Activated T-cell treated with anti-CD3 and anti-CD28 coated beads, Interleukin-2, amount 50 U/mL, for 48 hours (primary cell): ENCODE measurements at regions not wholly inside any gene's neighbourhood (a gene's known extent, or its start where the extent isn't known, plus 50 kb on each side); places are given as distances from the start of the nearest gene placed in this dataset.
A peak's percentile ranks its signal among the peaks of the same experiment; 100 is the strongest.

Experiments used
- DNase-seq, 2 experiments: peaks; one replicate each; pipeline ENCODE4 v3.0.0-alpha.2; 2020

GRCh38 chr17:83144421-83145357 is 65.3 kb downstream of the METRNL start:
- DNase-seq = peak in 1 of 2 experiments; percentile 9

GRCh38 chr17:83145358-83145738 is 65.9 kb downstream of the METRNL start:
- DNase-seq = peak in 1 of 2 experiments; percentile 4

- DNase-seq = peak in 1 of 2 experiments; percentile 5
Measured at GRCh38 chr17:83145831-83146230, 66.4 kb downstream of the METRNL start.

- peak in 1 of 2 experiments; percentile 4 for DNase-seq
Measured at GRCh38 chr17:83146347-83146746, 66.9 kb downstream of the METRNL start.

- no peak for DNase-seq
Measured at GRCh38 chr17:83147280-83147679, 67.9 kb downstream of the METRNL start.

- DNase-seq = peak in 1 of 2 experiments; percentile 7
Measured at GRCh38 chr17:83148317-83149028, 69.1 kb downstream of the METRNL start.

GRCh38 chr17:83149029-83149725 is 69.8 kb downstream of the METRNL start:
- DNase-seq = peak in 1 of 2 experiments; percentile 4

GRCh38 chr17:83149761-83150251 is 70.4 kb downstream of the METRNL start:
- peak in 1 of 2 experiments; percentile 9 for DNase-seq

DNA sequence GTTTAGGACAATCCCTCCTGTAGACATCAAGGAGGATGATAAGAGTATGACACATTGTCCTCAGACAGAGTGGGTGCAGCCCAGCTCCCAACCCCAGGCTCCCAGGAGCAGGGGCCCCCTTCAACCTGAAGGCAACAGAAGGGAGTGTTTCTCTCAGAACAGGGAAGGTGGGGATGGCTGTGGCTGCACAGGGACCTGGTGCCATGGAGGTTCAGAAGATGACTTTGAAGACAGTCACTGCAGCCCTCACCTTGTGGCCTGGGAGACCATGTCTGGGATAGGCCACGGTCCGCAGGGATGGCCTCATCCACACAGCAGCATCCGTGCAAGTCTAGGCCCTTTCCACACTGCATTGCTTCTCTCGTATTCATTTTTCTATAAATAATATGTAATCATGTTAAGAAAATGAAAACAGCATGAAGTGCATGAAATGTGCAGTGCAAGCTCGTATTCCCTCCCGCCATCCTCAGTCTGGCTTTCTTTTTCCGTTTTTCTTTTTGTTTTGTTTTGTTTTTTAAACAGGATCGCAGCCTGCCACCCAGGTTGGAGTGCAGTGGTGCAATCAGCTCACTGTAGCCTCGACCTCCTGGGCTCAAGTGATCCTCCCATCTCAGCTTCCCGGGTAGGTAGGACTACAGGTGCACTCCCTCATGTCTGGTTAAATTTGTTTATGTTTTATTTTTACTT is 71.1 kb downstream of the METRNL start:
- peak in 1 of 2 experiments; percentile 6 for DNase-seq

DNA sequence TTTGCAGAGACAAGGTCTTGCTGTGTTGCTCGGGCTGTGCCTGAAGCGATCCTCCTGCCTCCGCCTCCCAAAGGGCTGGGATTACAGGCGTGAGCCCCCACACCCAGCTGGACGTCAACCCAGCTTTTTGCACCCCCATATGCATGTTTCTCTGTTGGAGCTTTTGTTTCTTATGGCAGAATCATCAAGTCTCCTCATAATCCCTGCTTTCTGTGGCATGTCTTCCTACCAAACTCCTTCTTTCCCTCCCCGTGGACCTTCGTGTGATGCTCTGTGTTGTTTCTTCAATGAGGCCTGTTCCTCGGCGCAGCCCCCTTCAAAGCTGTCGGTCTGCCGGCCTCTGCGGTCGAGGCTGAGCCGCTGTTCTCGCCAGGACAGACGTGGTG is 71.6 kb downstream of the METRNL start:
- peak in 1 of 2 experiments; percentile 6 for DNase-seq

GRCh38 chr17:83151442-83152226 is 72.2 kb downstream of the METRNL start:
- peak in 1 of 2 experiments; percentile 2 for DNase-seq

DNA sequence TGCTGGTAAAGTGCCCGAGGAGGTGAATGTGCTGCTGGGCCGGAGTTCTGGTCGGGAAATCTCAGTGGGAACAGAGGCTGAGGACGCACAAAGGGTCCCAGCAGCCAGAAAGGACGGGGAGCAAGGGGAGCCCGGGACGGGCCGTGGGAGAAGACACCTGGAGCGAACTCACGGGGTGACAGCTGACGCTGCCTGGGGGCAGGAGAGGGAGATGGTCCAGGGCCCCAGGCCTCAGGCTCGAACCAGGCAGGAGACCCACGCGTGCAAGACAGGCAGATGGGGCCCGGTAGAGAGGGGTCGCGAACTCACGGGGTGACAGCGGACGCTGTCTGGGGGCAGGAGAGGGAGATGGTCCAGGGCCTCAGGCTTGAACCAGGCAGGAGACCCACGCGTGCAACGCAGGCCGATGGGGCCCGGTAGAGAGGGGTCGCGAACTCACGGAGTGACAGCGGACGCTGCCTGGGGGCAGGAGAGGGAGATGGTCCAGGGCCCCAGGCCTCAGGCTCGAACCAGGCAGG is 72.9 kb downstream of the METRNL start:
- peak in 1 of 2 experiments; percentile 9 for DNase-seq

GRCh38 chr17:83152745-83153611 is 73.6 kb downstream of the METRNL start:
- peak in 1 of 2 experiments; percentile 14 for DNase-seq

- DNase-seq = no peak
Measured at GRCh38 chr17:83153681-83154310, 74.4 kb downstream of the METRNL start.

DNA sequence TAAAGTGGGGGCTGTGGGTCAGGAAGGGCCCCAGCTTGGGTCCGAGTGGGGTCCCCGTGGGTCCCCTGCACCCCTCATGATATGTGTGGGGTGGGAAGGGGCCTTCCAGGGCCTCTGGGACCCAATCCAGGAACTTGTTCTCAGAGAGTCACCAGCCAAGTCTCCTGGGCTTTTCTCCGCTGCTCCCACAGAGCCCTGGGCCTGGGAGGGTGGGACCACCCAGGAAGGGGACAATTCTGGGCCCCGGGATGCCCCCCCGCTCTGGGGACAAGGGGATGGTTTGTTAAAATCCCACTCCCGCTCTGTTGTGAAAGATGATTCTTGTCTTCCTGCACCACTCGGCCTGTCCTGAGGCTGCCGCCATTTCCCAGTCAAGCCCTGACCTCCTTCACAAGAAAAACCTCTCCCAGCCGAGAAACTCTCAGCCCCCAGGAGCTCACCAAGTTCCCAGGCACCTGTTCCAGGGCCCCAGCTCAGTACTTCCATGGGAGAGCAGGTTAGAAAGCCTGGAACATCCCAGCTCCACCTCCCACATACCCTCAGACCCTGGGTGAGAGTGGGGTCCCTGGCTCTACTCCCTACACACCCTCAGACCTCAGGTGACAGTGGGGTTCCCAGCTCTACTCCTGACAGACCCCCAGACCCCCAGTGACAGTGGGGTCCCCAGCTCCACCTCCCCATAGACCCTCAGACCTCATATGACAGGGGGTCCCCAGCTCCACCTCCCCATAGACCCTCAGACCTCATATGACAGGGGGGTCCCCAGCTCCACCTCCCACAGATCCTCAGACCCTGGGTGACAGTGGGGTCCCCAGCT is 75.1 kb downstream of the METRNL start:
- peak; percentile 11 to 15 for DNase-seq

DNA sequence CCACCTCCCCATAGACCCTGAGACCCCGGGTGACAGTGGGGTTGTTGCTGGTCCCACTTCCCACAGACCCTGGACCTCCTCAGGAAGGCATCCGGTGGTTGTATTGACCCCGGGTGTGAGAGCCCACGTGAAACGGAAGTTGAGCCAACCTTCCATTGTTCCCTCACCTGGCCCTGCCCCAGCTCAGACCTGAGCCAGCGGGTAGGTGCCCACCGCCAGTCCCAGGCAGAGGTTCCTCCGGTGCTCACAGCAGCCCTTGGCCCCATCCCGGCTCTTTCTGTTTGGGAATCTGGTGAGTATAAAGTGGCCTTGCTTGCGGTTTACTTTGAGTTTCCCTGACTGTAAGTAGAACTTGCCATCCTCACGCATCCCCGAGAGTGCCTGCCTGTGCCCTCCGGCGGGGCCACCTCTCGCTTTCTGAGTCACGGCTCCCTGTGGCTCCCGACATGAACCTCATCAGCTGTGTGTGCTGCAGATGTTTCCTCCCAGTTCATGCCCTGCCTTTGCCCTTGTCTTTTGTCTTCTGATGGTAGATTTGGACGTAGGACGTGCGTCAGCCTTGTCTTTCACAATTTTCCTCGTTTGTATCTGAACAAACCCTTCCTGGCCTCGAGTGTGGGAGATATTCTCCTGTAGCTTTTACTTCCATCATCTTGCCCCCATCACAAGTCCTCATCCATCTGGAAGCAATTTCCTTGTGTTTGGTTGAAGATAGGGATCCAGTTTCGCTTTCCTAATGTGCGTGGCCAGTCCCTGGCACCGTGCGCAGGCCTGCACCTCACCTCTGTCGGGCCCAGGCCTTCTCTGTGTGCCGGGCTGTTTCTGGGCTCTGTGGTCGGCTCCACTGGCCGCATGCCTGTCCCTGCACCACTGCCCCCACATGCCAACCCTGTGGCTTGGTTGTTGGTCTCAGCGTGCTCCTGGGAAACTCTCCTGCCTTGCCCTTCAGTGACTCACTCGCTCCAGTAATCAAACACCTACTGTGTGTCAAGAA is 76.0 kb downstream of the METRNL start:
- DNase-seq = peak; percentile 54 to 64

DNA sequence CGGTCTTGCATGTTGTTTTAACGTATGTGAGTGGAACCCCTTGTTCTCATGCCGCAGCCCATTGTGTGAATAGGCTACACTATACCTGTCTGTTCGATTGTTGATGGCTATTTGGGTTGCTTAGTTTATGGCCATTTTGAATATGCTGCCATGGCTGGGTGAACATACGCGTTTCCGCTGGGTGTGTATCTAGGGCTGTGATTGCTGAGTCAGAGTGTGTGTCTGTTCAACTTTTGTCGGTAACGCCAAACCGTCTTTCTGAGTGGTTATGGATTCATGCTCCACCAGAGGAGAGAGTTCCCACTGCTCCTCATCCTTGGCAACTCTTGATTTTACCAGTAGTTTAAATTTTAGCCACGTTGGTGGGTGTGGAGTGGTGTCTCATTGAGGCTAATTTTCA is 77.0 kb downstream of the METRNL start:
- DNase-seq = peak in 1 of 2 experiments; percentile 7
